Heart left ventricle (tissue), 13 donors: ENCODE measurements at regions not wholly inside any gene's neighbourhood (a gene's known extent, or its start where the extent isn't known, plus 50 kb on each side); places are given as distances from the start of the nearest gene placed in this dataset.
"Not testable (repeated sequence)": the region's sequence is repeated elsewhere in the genome, so short reads cannot be mapped to it uniquely, and the experiment has no call there.

Experiments
- POLR2A ChIP-seq, 2 donors: fragments of 450-650 bp; IDR thresholded peaks; one replicate each; pipeline ENCODE4 v1.6.1; 2017; ENCODE audit warnings: antibody characterized with exemption in 2 of 2, mild to moderate bottlenecking in 2 of 2, moderate library complexity in 2 of 2
- TF ChIP-seq, protein P1 (sequence below), 12 donors: fragments of 200-600 bp; sonication (generic) in 4 of 12; IDR thresholded peaks; one replicate each; pipeline versions ENCODE4 v1.5.0 to v1.8.0; 2018 to 2022; ENCODE audit warnings: antibody characterized with exemption in 12 of 12, mild to moderate bottlenecking in 5 of 12
- donor health status: ischemic (EF 13 %, LVEDD 7.1; RV severe dilation, severe dysfunction).
- donor health status: DM: no; HTN: yes; CAD: no.
- donor health status: DM: no; HTN: no; CAD: no.
- donor health status: ischemic (EF 25% LVEDD 6.9; RV normal size, moderate dysfunction).
- donor health status: ischemic (EF 25% LVEDD 5.7; RV mildly dilated, moderate dysfunction).
- donor health status: ischemic (EF 35%, LVEDD 5.7; RV mildly dilated, moderate dysfunction).
- donor health status: nonischemic (EF 11% LVEDD 7.7; RV severe dilation, severe dysfunction).
- donor health status: DM: yes; HTN: yes; CAD: no.
- donor health status: PGD.
- donor health status: ischemic (EF 29% LVEDD 5.4; RV normal size, mild dysfunction).
- donor health status: nonischemic (EF 23%, LVEDD 6.1; RV moderate dilation, normal function).

DNA sequence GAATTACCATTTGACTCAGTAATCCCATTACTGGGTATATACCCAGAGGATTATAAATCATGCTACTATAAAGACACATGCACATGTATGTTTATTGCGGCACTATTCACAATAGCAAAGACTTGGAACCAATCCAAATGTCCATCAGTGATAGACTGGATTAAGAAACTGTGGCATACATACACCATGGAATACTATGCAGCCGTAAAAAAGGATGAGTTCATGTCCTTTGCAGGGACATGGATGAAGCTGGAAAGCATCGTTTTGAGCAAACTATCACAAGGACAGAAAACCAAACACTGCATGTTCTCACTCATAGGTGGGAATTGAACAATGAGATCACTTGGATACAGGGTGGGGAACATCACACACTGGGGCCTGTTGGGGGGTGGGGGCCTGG lies 97.5 kb downstream of the C4BPA start:
- TF ChIP-seq, protein P1, sequence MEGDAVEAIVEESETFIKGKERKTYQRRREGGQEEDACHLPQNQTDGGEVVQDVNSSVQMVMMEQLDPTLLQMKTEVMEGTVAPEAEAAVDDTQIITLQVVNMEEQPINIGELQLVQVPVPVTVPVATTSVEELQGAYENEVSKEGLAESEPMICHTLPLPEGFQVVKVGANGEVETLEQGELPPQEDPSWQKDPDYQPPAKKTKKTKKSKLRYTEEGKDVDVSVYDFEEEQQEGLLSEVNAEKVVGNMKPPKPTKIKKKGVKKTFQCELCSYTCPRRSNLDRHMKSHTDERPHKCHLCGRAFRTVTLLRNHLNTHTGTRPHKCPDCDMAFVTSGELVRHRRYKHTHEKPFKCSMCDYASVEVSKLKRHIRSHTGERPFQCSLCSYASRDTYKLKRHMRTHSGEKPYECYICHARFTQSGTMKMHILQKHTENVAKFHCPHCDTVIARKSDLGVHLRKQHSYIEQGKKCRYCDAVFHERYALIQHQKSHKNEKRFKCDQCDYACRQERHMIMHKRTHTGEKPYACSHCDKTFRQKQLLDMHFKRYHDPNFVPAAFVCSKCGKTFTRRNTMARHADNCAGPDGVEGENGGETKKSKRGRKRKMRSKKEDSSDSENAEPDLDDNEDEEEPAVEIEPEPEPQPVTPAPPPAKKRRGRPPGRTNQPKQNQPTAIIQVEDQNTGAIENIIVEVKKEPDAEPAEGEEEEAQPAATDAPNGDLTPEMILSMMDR (IDR thresholded peaks at IDR 0.05) = not testable (repeated sequence)
- TF ChIP-seq POLR2A (IDR thresholded peaks at IDR 0.05) = not testable (repeated sequence)
